CD14-positive monocyte (primary cell): ENCODE measurements at regions not wholly inside any gene's neighbourhood (a gene's known extent, or its start where the extent isn't known, plus 50 kb on each side); places are given as distances from the start of the nearest gene placed in this dataset.

Experiments
- DNase-seq, 3 donors: peaks; one replicate each; pipeline ENCODE4 v3.0.0-alpha.2; 2011 to 2022
- H2AFZ ChIP-seq: 2 replicates; pipeline ENCODE4 v1.6.0; 2012; ENCODE audit warnings: mild to moderate bottlenecking, low read depth, low read length, inconsistent platforms; ENCODE audit not compliant: insufficient read depth, poor library complexity, severe bottlenecking
- H3K27ac ChIP-seq, 2 donors: 1 replicate in 1 of 2; 2 replicates in 1 of 2; pipeline ENCODE4 v1.5.1; 2012 to 2013; ENCODE audit warnings: low read length in 2 of 2, control low read depth in 1 of 2, inconsistent platforms in 1 of 2, low read depth in 1 of 2, mild to moderate bottlenecking in 1 of 2
- H3K27me3 ChIP-seq, 2 donors: one replicate each; pipeline versions ENCODE4 v1.6.0 to v1.6.1; 2011 to 2013; ENCODE audit warnings: low read length in 2 of 2; ENCODE audit not compliant: control insufficient read depth in 2 of 2, insufficient read depth in 2 of 2
- H3K36me3 ChIP-seq, 2 donors: replicated peaks in 1 of 2; 1 replicate in 1 of 2; 2 replicates in 1 of 2; pipeline versions ENCODE4 v1.5.1 to v1.6.1; 2012 to 2013; ENCODE audit warnings: low read length in 2 of 2, control low read depth in 1 of 2, inconsistent platforms in 1 of 2, mild to moderate bottlenecking in 1 of 2; ENCODE audit not compliant: insufficient read depth in 2 of 2, control insufficient read depth in 1 of 2
- H3K4me1 ChIP-seq, 2 donors: 1 replicate in 1 of 2; 2 replicates in 1 of 2; pipeline versions ENCODE4 v1.5.1 to v1.6.1; 2012 to 2013; ENCODE audit warnings: low read length in 2 of 2, control low read depth in 1 of 2, inconsistent platforms in 1 of 2, mild to moderate bottlenecking in 1 of 2, moderate library complexity in 1 of 2; ENCODE audit not compliant: insufficient read depth in 2 of 2, control insufficient read depth in 1 of 2
- H3K4me2 ChIP-seq: replicated peaks from 2 replicates; pipeline ENCODE3; 2012; ENCODE audit warnings: low read length, moderate library complexity, mild to moderate bottlenecking; ENCODE audit not compliant: poor library complexity, severe bottlenecking; ENCODE audit errors: extremely low read depth
- H3K4me3 ChIP-seq, 3 experiments: fragments of 200-600 bp in 1 of 3; sonication (generic) in 1 of 3; replicated peaks in 1 of 3; 1 replicate in 2 of 3; 2 replicates in 1 of 3; pipeline ENCODE4 v1.5.1; 2011 to 2013; ENCODE audit warnings: low read length in 3 of 3, mild to moderate bottlenecking in 3 of 3, control low read depth in 2 of 3, low read depth in 2 of 3, inconsistent platforms in 1 of 3, moderate library complexity in 1 of 3
- H3K79me2 ChIP-seq: 2 replicates; pipeline ENCODE4 v1.6.0; 2012; ENCODE audit warnings: mild to moderate bottlenecking, control low read depth, inconsistent platforms, low read length, moderate library complexity; ENCODE audit not compliant: insufficient read depth
- H3K9ac ChIP-seq: 2 replicates; pipeline ENCODE4 v1.6.0; 2017; ENCODE audit warnings: low read length, mild to moderate bottlenecking; ENCODE audit not compliant: insufficient read depth, poor library complexity, severe bottlenecking
- H3K9me3 ChIP-seq, 2 donors: replicated peaks in 1 of 2; 1 replicate in 1 of 2; 2 replicates in 1 of 2; pipeline versions ENCODE4 v1.5.1 to v1.6.1; 2012 to 2013; ENCODE audit warnings: low read length in 2 of 2, control low read depth in 1 of 2; ENCODE audit not compliant: control insufficient read depth in 1 of 2, insufficient read depth in 1 of 2
- H4K20me1 ChIP-seq: 2 replicates; pipeline ENCODE4 v1.6.0; 2012; ENCODE audit warnings: mild to moderate bottlenecking, low read length, control low read depth, moderate library complexity; ENCODE audit not compliant: insufficient read depth
- H3K27ac Mint-ChIP-seq, 7 donors: one replicate each; pipeline ENCODE4 v1.8.0; 2020; ENCODE audit warnings: mild to moderate bottlenecking in 7 of 7, mixed read lengths in 7 of 7, moderate library complexity in 6 of 7, inconsistent platforms in 2 of 7
- H3K27me3 Mint-ChIP-seq, 3 donors: one replicate each; pipeline ENCODE4 v1.8.0; 2021 to 2022; ENCODE audit warnings: low read depth in 3 of 3, mild to moderate bottlenecking in 3 of 3, mixed read lengths in 3 of 3, moderate library complexity in 3 of 3, inconsistent platforms in 1 of 3
- H3K36me3 Mint-ChIP-seq, 2 donors: one replicate each; pipeline ENCODE4 v1.8.0; 2020; ENCODE audit warnings: mixed read lengths in 2 of 2, inconsistent platforms in 1 of 2, mild to moderate bottlenecking in 1 of 2
- H3K4me1 Mint-ChIP-seq: one replicate; pipeline ENCODE4 v1.8.0; 2020; ENCODE audit warnings: mild to moderate bottlenecking, mixed read lengths
- H3K4me3 Mint-ChIP-seq, 2 donors: one replicate each; pipeline ENCODE4 v1.8.0; 2020; ENCODE audit warnings: mild to moderate bottlenecking in 2 of 2, mixed read lengths in 2 of 2, moderate library complexity in 1 of 2
- H3K9me3 Mint-ChIP-seq, 7 donors: one replicate each; pipeline ENCODE4 v1.8.0; 2020 to 2022; ENCODE audit warnings: mixed read lengths in 7 of 7, mild to moderate bottlenecking in 6 of 7, moderate library complexity in 6 of 7, inconsistent platforms in 2 of 7
- WGBS: methylation state at CpG from one replicate; pipeline ENCODE4 v1.1.5; 2013; ENCODE audit warnings: missing lambda C conversion rate; ENCODE audit not compliant: insufficient coverage; 5-methylcytosine and 5-hydroxymethylcytosine counted together
- intact Hi-C, 2 donors: fragments of 100-400 bp; cut with micrococcal nuclease; formaldehyde crosslinking; loops; one replicate each; pipeline versions ENCODE4 v1.15.0 to v1.15.1; 2023
- TF ChIP-seq, protein P1 (sequence below): fragments of 200-600 bp; IDR thresholded peaks from one replicate; pipeline ENCODE4 v1.8.0; 2022; ENCODE audit warnings: antibody characterized with exemption, mild to moderate bottlenecking

DNA sequence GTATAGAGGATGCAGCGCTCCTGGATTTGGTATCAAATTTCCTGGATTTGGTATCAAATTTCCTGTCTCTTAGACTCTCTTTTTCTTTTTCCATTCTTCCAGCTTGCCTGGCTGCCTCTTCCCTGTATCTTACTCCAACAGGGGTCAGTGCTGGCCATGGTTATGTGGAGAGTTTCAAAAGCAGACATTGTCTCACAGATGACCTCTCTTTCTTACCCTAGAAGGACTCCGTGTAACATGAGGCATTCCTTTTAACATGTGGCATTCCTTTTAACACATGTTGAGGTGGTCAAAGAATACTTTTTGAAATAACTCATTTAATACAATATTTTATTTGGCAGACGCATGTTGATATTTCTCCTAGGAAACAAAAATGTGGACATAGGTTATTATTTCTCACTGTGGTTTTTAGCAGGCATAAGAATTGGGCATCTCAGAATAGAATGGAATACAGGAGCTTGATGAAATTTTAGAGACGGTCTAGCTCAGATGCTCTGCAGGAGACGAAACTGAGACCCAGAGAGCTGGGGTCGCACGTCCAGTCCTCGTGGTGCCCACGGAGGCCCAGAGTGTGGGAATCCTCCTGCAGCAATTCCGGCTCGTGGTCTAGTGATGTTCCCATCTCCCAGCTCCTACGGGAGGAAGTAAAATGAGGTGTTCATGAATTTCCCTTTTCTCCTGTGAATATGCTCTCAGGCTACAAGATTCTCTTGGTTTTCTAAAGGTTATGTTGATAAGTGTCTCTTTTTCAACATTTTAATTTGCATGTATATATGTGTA is 59.6 kb upstream of the PITRM1 start:
- Histone ChIP-seq H3K4me2 (no peak overlapping the region), H3K79me2 (no peaks in the 10 kb centered on the region), H2AFZ (no peak overlapping the region), H3K4me1 (peaks cover 4 to 11% of the 10 kb centered on the region in 2 donors), H3K4me3 (no peak overlapping the region), H3K9me3 (no peaks in the 10 kb centered on the region), H3K27me3 (no peaks in the 10 kb centered on the region), H3K27ac (no peak overlapping the region), H3K36me3 (no peaks in the 10 kb centered on the region), H3K9ac (no peak overlapping the region), H4K20me1 (no peaks in the 10 kb centered on the region)
- H3K36me3 Mint-ChIP-seq: no peaks in the 10 kb centered on the region
- H3K4me3 Mint-ChIP-seq: no peak overlapping the region
- 92% methylated on average over 6 of the region's 12 CpGs for WGBS
- H3K27ac Mint-ChIP-seq: no peak overlapping the region
- peaks cover 4 to 7% (median 4%) of the 10 kb centered on the region in 3 donors for H3K27me3 Mint-ChIP-seq
- H3K4me1 Mint-ChIP-seq: peaks cover 10% of the 10 kb centered on the region
- DNase-seq: no peak
- TF ChIP-seq, protein P1, sequence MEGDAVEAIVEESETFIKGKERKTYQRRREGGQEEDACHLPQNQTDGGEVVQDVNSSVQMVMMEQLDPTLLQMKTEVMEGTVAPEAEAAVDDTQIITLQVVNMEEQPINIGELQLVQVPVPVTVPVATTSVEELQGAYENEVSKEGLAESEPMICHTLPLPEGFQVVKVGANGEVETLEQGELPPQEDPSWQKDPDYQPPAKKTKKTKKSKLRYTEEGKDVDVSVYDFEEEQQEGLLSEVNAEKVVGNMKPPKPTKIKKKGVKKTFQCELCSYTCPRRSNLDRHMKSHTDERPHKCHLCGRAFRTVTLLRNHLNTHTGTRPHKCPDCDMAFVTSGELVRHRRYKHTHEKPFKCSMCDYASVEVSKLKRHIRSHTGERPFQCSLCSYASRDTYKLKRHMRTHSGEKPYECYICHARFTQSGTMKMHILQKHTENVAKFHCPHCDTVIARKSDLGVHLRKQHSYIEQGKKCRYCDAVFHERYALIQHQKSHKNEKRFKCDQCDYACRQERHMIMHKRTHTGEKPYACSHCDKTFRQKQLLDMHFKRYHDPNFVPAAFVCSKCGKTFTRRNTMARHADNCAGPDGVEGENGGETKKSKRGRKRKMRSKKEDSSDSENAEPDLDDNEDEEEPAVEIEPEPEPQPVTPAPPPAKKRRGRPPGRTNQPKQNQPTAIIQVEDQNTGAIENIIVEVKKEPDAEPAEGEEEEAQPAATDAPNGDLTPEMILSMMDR: no peak
- H3K9me3 Mint-ChIP-seq: peaks cover 0 to 4% (median 0%) of the 10 kb centered on the region in 7 donors
- intact Hi-C loops: no loop called here

DNA sequence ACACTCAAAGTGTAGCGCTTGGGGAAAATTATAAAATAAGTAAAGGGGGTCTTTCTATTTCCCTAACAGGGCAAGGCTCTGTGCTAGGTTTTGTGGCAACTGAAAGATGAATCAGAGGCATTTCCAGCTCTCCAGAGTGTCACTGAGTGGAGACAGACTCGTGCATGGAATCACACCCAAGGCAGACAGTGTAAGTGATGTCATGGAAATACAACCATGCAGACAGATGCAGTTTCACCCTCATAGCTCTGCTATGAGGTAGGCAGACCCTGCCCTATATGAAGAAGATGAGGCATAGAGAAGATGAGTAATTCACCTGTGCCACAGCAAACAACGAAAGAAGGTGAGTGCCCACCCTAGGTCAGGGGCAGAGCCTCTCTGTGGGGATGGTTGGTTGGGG is 57.2 kb upstream of the PITRM1 start:
- H3K36me3 ChIP-seq: no peaks in the 10 kb centered on the region
- Mint-ChIP-seq H3K36me3 (no peaks in the 10 kb centered on the region), H3K4me1 (peaks cover 10% of the 10 kb centered on the region), H3K4me3 (no peak overlapping the region), H3K9me3 (peaks cover 0 to 4% (median 0%) of the 10 kb centered on the region in 7 donors), H3K27ac (no peak overlapping the region), H3K27me3 (peaks cover 4 to 9% (median 5%) of the 10 kb centered on the region in 3 donors)
- no peak overlapping the region for H2AFZ ChIP-seq
- no peak for DNase-seq
- no peaks in the 10 kb centered on the region for H3K9me3 ChIP-seq
- H3K4me2 ChIP-seq: no peak overlapping the region
- TF ChIP-seq, protein P1: no peak
- no peak overlapping the region for H3K9ac ChIP-seq
- no peaks in the 10 kb centered on the region for H3K79me2 ChIP-seq
- no peaks in the 10 kb centered on the region for H3K27me3 ChIP-seq
- H3K27ac ChIP-seq: no peak overlapping the region
- intact Hi-C loops: no loop called here
- no peaks in the 10 kb centered on the region for H4K20me1 ChIP-seq
- H3K4me1 ChIP-seq: peaks cover 4 to 11% of the 10 kb centered on the region in 2 donors
- WGBS: 83% methylated on average over 1 of the region's 3 CpGs
- no peak overlapping the region for H3K4me3 ChIP-seq
